ENCODE measurements at regions not wholly inside any gene's neighbourhood (a gene's known extent, or its start where the extent isn't known, plus 50 kb on each side); places are given as distances from the start of the nearest gene placed in this dataset.

DNA sequence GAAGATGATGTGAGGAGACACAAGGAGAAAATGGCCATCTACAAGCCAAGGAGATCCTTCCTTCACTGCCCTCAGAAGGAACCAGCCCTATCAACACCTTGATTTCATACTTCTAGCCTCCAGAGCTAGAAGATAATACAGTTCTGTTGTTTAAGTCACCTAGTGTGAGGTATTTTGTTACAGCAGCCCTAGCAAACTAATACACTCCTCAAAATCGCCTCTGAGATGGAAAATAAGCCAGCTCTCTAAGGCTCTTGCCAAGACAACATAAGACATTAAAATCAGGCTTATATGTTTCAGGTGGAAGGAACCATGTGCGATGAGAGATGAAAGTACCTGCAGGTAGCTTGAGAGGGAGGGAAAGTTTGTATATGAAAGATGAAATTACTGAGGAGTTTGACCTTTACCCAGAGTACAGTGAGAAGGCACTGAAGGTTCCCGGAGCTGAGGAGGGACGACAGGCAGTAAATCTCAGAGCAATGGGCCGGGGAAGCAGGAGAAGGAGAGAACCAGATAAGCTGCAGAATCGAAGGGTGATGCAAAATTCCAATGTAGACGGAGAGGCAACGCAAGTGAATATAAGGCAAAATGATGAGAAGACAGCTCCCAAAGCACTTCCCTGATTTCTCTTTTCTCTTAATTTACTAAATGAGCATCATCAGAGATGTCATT is 84.7 kb downstream of the HHIPL2 start:
- TF ChIP-seq, protein P1, sequence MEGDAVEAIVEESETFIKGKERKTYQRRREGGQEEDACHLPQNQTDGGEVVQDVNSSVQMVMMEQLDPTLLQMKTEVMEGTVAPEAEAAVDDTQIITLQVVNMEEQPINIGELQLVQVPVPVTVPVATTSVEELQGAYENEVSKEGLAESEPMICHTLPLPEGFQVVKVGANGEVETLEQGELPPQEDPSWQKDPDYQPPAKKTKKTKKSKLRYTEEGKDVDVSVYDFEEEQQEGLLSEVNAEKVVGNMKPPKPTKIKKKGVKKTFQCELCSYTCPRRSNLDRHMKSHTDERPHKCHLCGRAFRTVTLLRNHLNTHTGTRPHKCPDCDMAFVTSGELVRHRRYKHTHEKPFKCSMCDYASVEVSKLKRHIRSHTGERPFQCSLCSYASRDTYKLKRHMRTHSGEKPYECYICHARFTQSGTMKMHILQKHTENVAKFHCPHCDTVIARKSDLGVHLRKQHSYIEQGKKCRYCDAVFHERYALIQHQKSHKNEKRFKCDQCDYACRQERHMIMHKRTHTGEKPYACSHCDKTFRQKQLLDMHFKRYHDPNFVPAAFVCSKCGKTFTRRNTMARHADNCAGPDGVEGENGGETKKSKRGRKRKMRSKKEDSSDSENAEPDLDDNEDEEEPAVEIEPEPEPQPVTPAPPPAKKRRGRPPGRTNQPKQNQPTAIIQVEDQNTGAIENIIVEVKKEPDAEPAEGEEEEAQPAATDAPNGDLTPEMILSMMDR (conservative IDR thresholded peaks at IDR 0.05), result no peak
- no peak for TF ChIP-seq EZH2 (IDR thresholded peaks at IDR 0.05; ENCODE audit: low read depth)

All from PC-9 (cell line).